Endothelial cell of hepatic sinusoid (primary cell): ENCODE measurements at regions not wholly inside any gene's neighbourhood (a gene's known extent, or its start where the extent isn't known, plus 50 kb on each side); places are given as distances from the start of the nearest gene placed in this dataset.

Experiments
- in situ Hi-C: cut with HindIII; loops from 2 replicates; pipeline ENCODE4 v1.10.0; 2017; ENCODE audit warnings: low sequenced_read_pairs

- in situ Hi-C loops, result loop anchor here (5.0 to 25.0 kb wide), 2 partner anchors 258 to 462 kb away; no protein-coding TSS in a partner anchor
Measured at GRCh38 chr7:32204361-32205018, 134.3 kb upstream of the PDE1C start.

- in situ Hi-C loops, result loop anchor here (25.0 kb wide), 1 partner anchor 262 kb away; no protein-coding TSS in a partner anchor
Measured at GRCh38 chr7:32200646-32201045, 130.4 kb upstream of the PDE1C start.

GRCh38 chr7:32194537-32194936 is 124.3 kb upstream of the PDE1C start:
- in situ Hi-C loops, result no loop called here

- in situ Hi-C loops, result no loop called here
Measured at GRCh38 chr7:32191305-32191704, 121.1 kb upstream of the PDE1C start.

- in situ Hi-C loops, result no loop called here
Measured at GRCh38 chr7:32179567-32179966, 109.4 kb upstream of the PDE1C start.

GRCh38 chr7:32178677-32179366 is 108.6 kb upstream of the PDE1C start:
- in situ Hi-C loops, result no loop called here

- in situ Hi-C loops, result no loop called here
Measured at GRCh38 chr7:32177232-32177631, 107.0 kb upstream of the PDE1C start.

GRCh38 chr7:32175099-32175498 is 104.9 kb upstream of the PDE1C start:
- in situ Hi-C loops, result no loop called here

- in situ Hi-C loops, result no loop called here
Measured at GRCh38 chr7:32171248-32171647, 101.0 kb upstream of the PDE1C start.

GRCh38 chr7:32170838-32171237 is 100.6 kb upstream of the PDE1C start:
- in situ Hi-C loops, result no loop called here

GRCh38 chr7:32169228-32169627 is 99.0 kb upstream of the PDE1C start:
- in situ Hi-C loops, result no loop called here

GRCh38 chr7:32167815-32168214 is 97.6 kb upstream of the PDE1C start:
- in situ Hi-C loops, result no loop called here

GRCh38 chr7:32167256-32167655 is 97.0 kb upstream of the PDE1C start:
- in situ Hi-C loops, result no loop called here

- in situ Hi-C loops, result no loop called here
Measured at GRCh38 chr7:32164341-32164996, 94.3 kb upstream of the PDE1C start.

- in situ Hi-C loops, result no loop called here
Measured at GRCh38 chr7:32163896-32164295, 93.7 kb upstream of the PDE1C start.

GRCh38 chr7:32163141-32163806 is 93.1 kb upstream of the PDE1C start:
- in situ Hi-C loops, result no loop called here

GRCh38 chr7:32161708-32162107 is 91.5 kb upstream of the PDE1C start:
- in situ Hi-C loops, result no loop called here

- in situ Hi-C loops, result no loop called here
Measured at GRCh38 chr7:32158751-32159745, 88.8 kb upstream of the PDE1C start.

GRCh38 chr7:32158076-32158475 is 87.9 kb upstream of the PDE1C start:
- in situ Hi-C loops, result no loop called here

- in situ Hi-C loops, result no loop called here
Measured at GRCh38 chr7:32155712-32156111, 85.5 kb upstream of the PDE1C start.
